HepG2 (cell line): ENCODE measurements at regions not wholly inside any gene's neighbourhood (a gene's known extent, or its start where the extent isn't known, plus 50 kb on each side); places are given as distances from the start of the nearest gene placed in this dataset.
"Not testable (repeated sequence)": the region's sequence is repeated elsewhere in the genome, so short reads cannot be mapped to it uniquely, and the experiment has no call there.

Experiments
- ATAC-seq: fragments of 200-7000 bp; cut with Tn5 transposase; 3 replicates; pipeline ENCODE4 v1.9.1; 2020; ENCODE audit warnings: mild to moderate bottlenecking, moderate library complexity
- BruUV-seq: library from RNA; stranded (reverse); fragments of 400-500 nt; replicated peaks from 2 replicates; lab custom pipeline; 2021; lab: Mats Ljungman, UMichigan
- CTCF ChIA-PET: fragments of 300-600 bp; formaldehyde crosslinking; extraction: SDS; loops from one replicate; lab custom pipeline; 2021; ENCODE audit warnings: low total read pairs, inconsistent platforms, low intra/inter-chr PET ratio; lab: Yijun Ruan, JAX
- POLR2A ChIA-PET: fragments of 350-600 bp; sonication (Branson Sonifier 250); formaldehyde crosslinking; loops from one replicate; lab custom pipeline; 2020; ENCODE audit warnings: antibody characterized with exemption, inconsistent platforms; lab: Yijun Ruan, JAX
- DNase-seq: peaks from one replicate; pipeline ENCODE4 v3.0.0-alpha.2; 2015; ENCODE audit warnings: low spot score
- FAIRE-seq: peaks from 3 replicates; lab custom pipeline; 2011; peaks lifted over from hg19 to GRCh38; lab: Jason Lieb, UNC
- H2AFZ ChIP-seq: one replicate; pipeline ENCODE4 v1.6.1; 2011; ENCODE audit warnings: low read length, inconsistent platforms
- H3K27ac ChIP-seq: fragments of 300-600 bp; 3 replicates; pipeline ENCODE4 v1.8.0; 2011; ENCODE audit warnings: mixed run types, mild to moderate bottlenecking, mixed read lengths, low read length, inconsistent platforms; ENCODE audit not compliant: insufficient read depth; ENCODE audit errors: extremely low read length
- H3K27me3 ChIP-seq, 2 experiments: fragments of 200-600 bp in 1 of 2; 2 replicates in 1 of 2; 3 replicates in 1 of 2; pipeline versions ENCODE4 v1.6.0 to v1.8.0; 2011; ENCODE audit warnings: low read length in 2 of 2, mild to moderate bottlenecking in 2 of 2, moderate library complexity in 2 of 2, inconsistent platforms in 1 of 2; ENCODE audit not compliant: insufficient read depth in 2 of 2, control insufficient read depth in 1 of 2
- H3K36me3 ChIP-seq, 2 experiments: fragments of 200-600 bp in 1 of 2; replicated peaks in 1 of 2; 2 replicates in 1 of 2; 3 replicates in 1 of 2; pipeline versions ENCODE4 v1.5.1 to v1.8.0; 2011; ENCODE audit warnings: low read length in 2 of 2, inconsistent platforms in 1 of 2; ENCODE audit not compliant: insufficient read depth in 2 of 2, control insufficient read depth in 1 of 2
- H3K4me1 ChIP-seq: 2 replicates; pipeline ENCODE4 v1.5.1; 2012; ENCODE audit warnings: low read length, inconsistent platforms; ENCODE audit not compliant: insufficient read depth
- H3K4me2 ChIP-seq: 2 replicates; pipeline ENCODE4 v1.6.0; 2011; ENCODE audit warnings: low read depth, low read length, inconsistent platforms
- H3K4me3 ChIP-seq, 3 experiments: fragments of 200-600 bp in 1 of 3; sonication (generic), shearing (Covaris generic) in 1 of 3; replicated peaks in 1 of 3; 2 replicates each; pipeline ENCODE4 v1.5.1; 2011 to 2016; ENCODE audit warnings: low read length in 3 of 3, inconsistent platforms in 2 of 3, low read depth in 2 of 3, mild to moderate bottlenecking in 2 of 3, control low read depth in 1 of 3, mixed read lengths in 1 of 3; ENCODE audit not compliant: insufficient read depth in 1 of 3
- H3K79me2 ChIP-seq: one replicate; pipeline ENCODE4 v1.6.1; 2011; ENCODE audit warnings: low read length, inconsistent platforms; ENCODE audit not compliant: insufficient read depth
- H3K9ac ChIP-seq: 2 replicates; pipeline ENCODE4 v1.6.0; 2011; ENCODE audit warnings: mild to moderate bottlenecking, low read depth, low read length, inconsistent platforms; ENCODE audit not compliant: insufficient read depth
- H3K9me3 ChIP-seq: 2 replicates; pipeline ENCODE4 v1.5.1; 2012; ENCODE audit warnings: mild to moderate bottlenecking, low read length
- H4K20me1 ChIP-seq: 2 replicates; pipeline ENCODE4 v1.6.0; 2011; ENCODE audit warnings: inconsistent platforms, mild to moderate bottlenecking, low read length, moderate library complexity; ENCODE audit not compliant: insufficient read depth
- JUNB ChIP-seq: sonication (generic); formaldehyde crosslinking; IDR thresholded peaks from 2 replicates; pipeline ENCODE4 v1.8.0; 2022; ENCODE audit warnings: missing genetic modification reagents, mild to moderate bottlenecking, borderline replicate concordance
- SRY ChIP-seq: sonication (generic); formaldehyde crosslinking; IDR thresholded peaks from 2 replicates; pipeline ENCODE4 v1.8.0; 2022; ENCODE audit warnings: mild to moderate bottlenecking, missing genetic modification reagents
- ZBTB26 ChIP-seq: IDR thresholded peaks from 2 replicates; pipeline ENCODE4 v1.6.1; 2016; ENCODE audit warnings: missing compliant biosample characterization, missing genetic modification reagents, borderline replicate concordance
- WGBS: methylation state at CpG from one replicate; pipeline ENCODE4 v1.1.6; 2017; ENCODE audit warnings: low lambda C conversion rate; 5-methylcytosine and 5-hydroxymethylcytosine counted together
- in situ Hi-C: cut with HindIII; loops from 2 replicates; pipeline ENCODE4 v1.10.0; 2017; ENCODE audit warnings: low pct_unique_long_range_greater_than_20kb; ENCODE audit not compliant: extremely low pct_ligation_motif_present
- intact Hi-C: fragments of 100-400 bp; cut with micrococcal nuclease; formaldehyde crosslinking; loops from one replicate; pipeline ENCODE4 v1.10.0; 2022; ENCODE audit not compliant: unreplicated experiment

GRCh38 chr4:130077275-130077674 is 981.3 kb downstream of the C4orf33 start:
- FAIRE-seq (no peak), DNase-seq (no peak), ATAC-seq (no peak)
- H3K4me1 ChIP-seq = peaks cover 19% of the 10 kb centered on the region
- POLR2A ChIA-PET = no interaction called here
- no peak for TF ChIP-seq ZBTB26 (CRISPR knock-in tag)
- TF ChIP-seq SRY = no peak
- no peak for TF ChIP-seq JUNB (CRISPR knock-in tag)
- H3K9me3 ChIP-seq = no peaks in the 10 kb centered on the region
- no peak overlapping the region for H3K9ac ChIP-seq
- no peak overlapping the region for H2AFZ ChIP-seq
- CTCF ChIA-PET = no interaction called here
- H3K27me3 ChIP-seq = no peaks in the 10 kb centered on the region
- H3K36me3 ChIP-seq = no peaks in the 10 kb centered on the region
- in situ Hi-C loops (no loop called here), intact Hi-C loops (no loop called here)
- H3K4me3 ChIP-seq = no peak overlapping the region
- WGBS = 43% methylated on average over 1 of the region's 1 CpG
- no peaks in the 10 kb centered on the region for H3K79me2 ChIP-seq
- H3K4me2 ChIP-seq = no peak overlapping the region
- no peak overlapping the region for H3K27ac ChIP-seq
- BruUV-seq = no TSS peak
- no peaks in the 10 kb centered on the region for H4K20me1 ChIP-seq

- CTCF ChIA-PET, H3K4me1 ChIP-seq, ATAC-seq, POLR2A ChIA-PET, FAIRE-seq, H3K9ac ChIP-seq, H3K27me3 ChIP-seq, H4K20me1 ChIP-seq, intact Hi-C loops, BruUV-seq, H3K27ac ChIP-seq, in situ Hi-C loops, H3K79me2 ChIP-seq, H3K9me3 ChIP-seq, H3K4me2 ChIP-seq, H3K36me3 ChIP-seq, H3K4me3 ChIP-seq, H2AFZ ChIP-seq, DNase-seq: not testable (repeated sequence)
- 13% methylated on average over 2 of the region's 2 CpGs for WGBS
Observed at GRCh38 chr4:130079027-130079426, 983.1 kb downstream of the C4orf33 start.
